Stimulated activated naive B cell treated with anti-CD40 and anti-IgM and Interleukin-4, amounts not matched to agents 10 μg/mL and 1 μg/mL and 100 μg/mL, for 72 hours (primary cell): ENCODE measurements at regions not wholly inside any gene's neighbourhood (a gene's known extent, or its start where the extent isn't known, plus 50 kb on each side); places are given as distances from the start of the nearest gene placed in this dataset.

Source experiments
- ATAC-seq, 2 donors: fragments of 150-1000 bp; cut with Tn5 transposase; replicated peaks; 2 replicates each; pipeline ENCODE4 v1.10.0; 2021; ENCODE audit warnings: moderate library complexity in 1 of 2
- DNase-seq: peaks from one replicate; pipeline ENCODE4 v3.0.0; 2021
- H3K27ac Mint-ChIP-seq: one replicate; pipeline ENCODE4 v1.8.0; 2022; ENCODE audit warnings: mild to moderate bottlenecking, mixed read lengths
- H3K27me3 Mint-ChIP-seq, 2 donors: one replicate each; pipeline ENCODE4 v1.8.0; 2022; ENCODE audit warnings: mixed read lengths in 2 of 2
- H3K36me3 Mint-ChIP-seq, 2 donors: one replicate each; pipeline ENCODE4 v1.8.0; 2022; ENCODE audit warnings: mixed read lengths in 2 of 2, mild to moderate bottlenecking in 1 of 2
- H3K4me1 Mint-ChIP-seq, 2 donors: one replicate each; pipeline ENCODE4 v1.8.0; 2022; ENCODE audit warnings: mixed read lengths in 2 of 2, mild to moderate bottlenecking in 1 of 2
- H3K4me3 Mint-ChIP-seq, 2 donors: one replicate each; pipeline ENCODE4 v1.8.0; 2022; ENCODE audit warnings: mild to moderate bottlenecking in 2 of 2, mixed read lengths in 2 of 2, moderate library complexity in 1 of 2
- H3K9me3 Mint-ChIP-seq, 2 donors: one replicate each; pipeline ENCODE4 v1.8.0; 2022; ENCODE audit warnings: mixed read lengths in 2 of 2, mild to moderate bottlenecking in 1 of 2

- Mint-ChIP-seq H3K9me3 (no peaks in the 10 kb centered on the region), H3K4me1 (no peaks in the 10 kb centered on the region), H3K36me3 (no peaks in the 10 kb centered on the region), H3K27me3 (peaks cover 5 to 6% of the 10 kb centered on the region in 2 donors), H3K27ac (no peak overlapping the region), H3K4me3 (no peak overlapping the region)
- DNase-seq (no peak), ATAC-seq (no peak)
Measured at GRCh38 chr9:78491402-78491801, 194.5 kb downstream of the PSAT1 start.

GRCh38 chr9:78493166-78493742, 196.3 kb downstream of the PSAT1 start:
- Mint-ChIP-seq H3K27me3 (peaks cover 5 to 6% of the 10 kb centered on the region in 2 donors), H3K4me3 (no peak overlapping the region), H3K27ac (no peak overlapping the region), H3K4me1 (no peaks in the 10 kb centered on the region), H3K9me3 (no peaks in the 10 kb centered on the region), H3K36me3 (no peaks in the 10 kb centered on the region)
- DNase-seq (no peak), ATAC-seq (no peak)

- ATAC-seq (no peak), DNase-seq (no peak)
- Mint-ChIP-seq H3K27me3 (peaks cover 0 to 11% of the 10 kb centered on the region in 2 donors), H3K4me3 (no peak overlapping the region), H3K27ac (no peak overlapping the region), H3K9me3 (peaks cover 0 to 4% of the 10 kb centered on the region in 2 donors), H3K4me1 (no peaks in the 10 kb centered on the region), H3K36me3 (no peaks in the 10 kb centered on the region)
Measured at GRCh38 chr9:78502566-78502965, 205.6 kb downstream of the PSAT1 start.

GRCh38 chr9:78505546-78505945, 208.6 kb downstream of the PSAT1 start:
- no peaks in the 10 kb centered on the region for H3K36me3 Mint-ChIP-seq
- no peaks in the 10 kb centered on the region for H3K4me1 Mint-ChIP-seq
- ATAC-seq: no peak
- no peak overlapping the region for H3K27ac Mint-ChIP-seq
- no peak for DNase-seq
- peaks cover 0 to 4% of the 10 kb centered on the region in 2 donors for H3K9me3 Mint-ChIP-seq
- H3K4me3 Mint-ChIP-seq: no peak overlapping the region
- H3K27me3 Mint-ChIP-seq: peaks cover 0 to 11% of the 10 kb centered on the region in 2 donors

GRCh38 chr9:78507037-78507436, 210.1 kb downstream of the PSAT1 start:
- Mint-ChIP-seq H3K4me3 (no peak overlapping the region), H3K27me3 (peaks cover 0 to 6% of the 10 kb centered on the region in 2 donors), H3K27ac (no peak overlapping the region), H3K4me1 (no peaks in the 10 kb centered on the region), H3K36me3 (no peaks in the 10 kb centered on the region), H3K9me3 (peaks cover 0 to 4% of the 10 kb centered on the region in 2 donors)
- DNase-seq (no peak), ATAC-seq (no peak)

GRCh38 chr9:78510035-78510434, 213.1 kb downstream of the PSAT1 start:
- no peak overlapping the region for H3K4me3 Mint-ChIP-seq
- no peak overlapping the region for H3K27ac Mint-ChIP-seq
- DNase-seq (no peak), ATAC-seq (no peak)
- no peaks in the 10 kb centered on the region for H3K9me3 Mint-ChIP-seq
- no peaks in the 10 kb centered on the region for H3K4me1 Mint-ChIP-seq
- H3K27me3 Mint-ChIP-seq: peaks cover 6% of the 10 kb centered on the region in 2 donors
- no peaks in the 10 kb centered on the region for H3K36me3 Mint-ChIP-seq

- Mint-ChIP-seq H3K36me3 (no peaks in the 10 kb centered on the region), H3K27ac (no peak overlapping the region), H3K27me3 (peaks cover 14% of the 10 kb centered on the region in 2 donors), H3K9me3 (peaks cover 6 to 8% of the 10 kb centered on the region in 2 donors), H3K4me1 (no peaks in the 10 kb centered on the region), H3K4me3 (no peak overlapping the region)
- ATAC-seq: no peak
- DNase-seq: no peak
Measured at GRCh38 chr9:78515108-78515507, 218.2 kb downstream of the PSAT1 start.

- Mint-ChIP-seq H3K4me1 (no peaks in the 10 kb centered on the region), H3K9me3 (peaks cover 24 to 29% of the 10 kb centered on the region in 2 donors), H3K36me3 (peaks cover 2 to 5% of the 10 kb centered on the region in 2 donors), H3K4me3 (no peak overlapping the region), H3K27ac (no peak overlapping the region), H3K27me3 (peaks cover 8 to 9% of the 10 kb centered on the region in 2 donors)
- DNase-seq: no peak
- ATAC-seq: no peak
Measured at GRCh38 chr9:78519786-78520185, 222.9 kb downstream of the PSAT1 start.

GRCh38 chr9:78521680-78522079, 224.8 kb downstream of the PSAT1 start:
- H3K36me3 Mint-ChIP-seq: peaks cover 2 to 5% of the 10 kb centered on the region in 2 donors
- H3K27me3 Mint-ChIP-seq: peaks cover 0 to 8% of the 10 kb centered on the region in 2 donors
- no peaks in the 10 kb centered on the region for H3K4me1 Mint-ChIP-seq
- H3K9me3 Mint-ChIP-seq: peaks cover 24 to 29% of the 10 kb centered on the region in 2 donors
- no peak for ATAC-seq
- no peak overlapping the region for H3K4me3 Mint-ChIP-seq
- no peak for DNase-seq
- no peak overlapping the region for H3K27ac Mint-ChIP-seq

- H3K4me3 Mint-ChIP-seq: no peak overlapping the region
- peaks cover 2 to 5% of the 10 kb centered on the region in 2 donors for H3K36me3 Mint-ChIP-seq
- ATAC-seq (no peak), DNase-seq (no peak)
- peaks cover 9 to 12% of the 10 kb centered on the region in 2 donors for H3K9me3 Mint-ChIP-seq
- H3K27me3 Mint-ChIP-seq: peaks cover 0 to 4% of the 10 kb centered on the region in 2 donors
- H3K27ac Mint-ChIP-seq: no peak overlapping the region
- H3K4me1 Mint-ChIP-seq: no peaks in the 10 kb centered on the region
Measured at GRCh38 chr9:78525986-78526560, 229.1 kb downstream of the PSAT1 start.

GRCh38 chr9:78533500-78533899, 236.6 kb downstream of the PSAT1 start:
- Mint-ChIP-seq H3K4me3 (no peak overlapping the region), H3K9me3 (peaks cover 0 to 1% of the 10 kb centered on the region in 2 donors), H3K36me3 (no peaks in the 10 kb centered on the region), H3K4me1 (no peaks in the 10 kb centered on the region), H3K27ac (no peak overlapping the region), H3K27me3 (peaks cover 0 to under 1% of the 10 kb centered on the region in 2 donors)
- ATAC-seq (no peak), DNase-seq (no peak)

- DNase-seq (no peak), ATAC-seq (no peak)
- Mint-ChIP-seq H3K27me3 (peaks cover 6 to 8% of the 10 kb centered on the region in 2 donors), H3K4me1 (no peaks in the 10 kb centered on the region), H3K36me3 (no peaks in the 10 kb centered on the region), H3K27ac (no peak overlapping the region), H3K9me3 (peaks cover 0 to 3% of the 10 kb centered on the region in 2 donors), H3K4me3 (no peak overlapping the region)
Measured at GRCh38 chr9:78539188-78539587, 242.3 kb downstream of the PSAT1 start.

- no peak for DNase-seq
- Mint-ChIP-seq H3K36me3 (no peaks in the 10 kb centered on the region), H3K9me3 (peaks cover 0 to 3% of the 10 kb centered on the region in 2 donors), H3K4me3 (no peak overlapping the region), H3K27ac (no peak overlapping the region), H3K27me3 (peaks cover 6 to 8% of the 10 kb centered on the region in 2 donors), H3K4me1 (no peaks in the 10 kb centered on the region)
- ATAC-seq: no peak
Measured at GRCh38 chr9:78539904-78540303, 243.0 kb downstream of the PSAT1 start.

- Mint-ChIP-seq H3K9me3 (peaks cover 0 to 2% of the 10 kb centered on the region in 2 donors), H3K4me3 (no peak overlapping the region), H3K27ac (no peak overlapping the region), H3K36me3 (no peaks in the 10 kb centered on the region), H3K4me1 (no peaks in the 10 kb centered on the region), H3K27me3 (peaks cover 8 to 10% of the 10 kb centered on the region in 2 donors)
- DNase-seq: no peak
- peak in 1 of 2 donors; percentile 27 for ATAC-seq
Measured at GRCh38 chr9:78541868-78542443, 245.0 kb downstream of the PSAT1 start.
